ENCODE measurements at regions not wholly inside any gene's neighbourhood (a gene's known extent, or its start where the extent isn't known, plus 50 kb on each side); places are given as distances from the start of the nearest gene placed in this dataset.
"Not testable (repeated sequence)": the region's sequence is repeated elsewhere in the genome, so short reads cannot be mapped to it uniquely, and the experiment has no call there.

- no peak for DNase-seq
Measured at GRCh38 chr6:147930745-147931144, 411.9 kb upstream of the SASH1 start.

DNA sequence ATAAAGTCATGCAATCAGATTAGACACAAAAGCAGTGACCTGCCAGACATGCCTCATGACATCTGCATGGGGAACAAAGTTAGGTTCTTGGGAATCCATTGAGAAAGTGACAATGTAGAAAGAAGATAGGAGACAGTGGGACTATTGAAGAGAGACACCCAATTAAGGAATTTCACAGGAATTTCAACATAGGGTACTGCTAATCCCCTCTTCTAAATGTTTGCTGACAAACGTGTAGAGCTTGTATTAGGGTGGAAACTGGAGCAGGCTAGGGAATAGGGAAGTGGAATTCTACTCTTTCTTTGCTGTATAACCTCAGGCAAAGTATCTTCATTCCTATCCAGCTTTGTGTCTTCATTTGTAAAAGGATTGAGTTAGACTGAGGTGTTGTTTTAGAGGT, 409.4 kb upstream of the SASH1 start:
- DNase-seq, result no peak

DNA sequence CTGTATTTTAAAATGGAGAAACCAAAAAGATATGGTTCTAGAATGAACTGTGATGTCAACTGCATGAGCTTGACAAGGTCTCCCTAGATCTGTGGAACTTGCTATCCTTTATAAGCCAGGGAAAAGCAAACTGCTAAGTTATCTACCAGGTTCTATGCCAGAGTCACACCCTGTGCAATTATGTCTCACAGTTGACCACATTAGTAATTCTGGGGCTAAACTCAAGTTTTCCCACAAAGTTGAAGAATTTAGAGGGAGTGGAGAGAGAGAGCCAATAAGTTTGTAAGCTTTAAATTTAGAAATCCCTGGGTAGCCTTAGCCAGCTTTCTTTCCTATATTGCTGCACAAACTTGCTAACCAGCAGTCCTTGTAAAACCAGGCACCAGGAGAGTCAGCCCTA, 407.0 kb upstream of the SASH1 start:
- DNase-seq, result no peak

DNA sequence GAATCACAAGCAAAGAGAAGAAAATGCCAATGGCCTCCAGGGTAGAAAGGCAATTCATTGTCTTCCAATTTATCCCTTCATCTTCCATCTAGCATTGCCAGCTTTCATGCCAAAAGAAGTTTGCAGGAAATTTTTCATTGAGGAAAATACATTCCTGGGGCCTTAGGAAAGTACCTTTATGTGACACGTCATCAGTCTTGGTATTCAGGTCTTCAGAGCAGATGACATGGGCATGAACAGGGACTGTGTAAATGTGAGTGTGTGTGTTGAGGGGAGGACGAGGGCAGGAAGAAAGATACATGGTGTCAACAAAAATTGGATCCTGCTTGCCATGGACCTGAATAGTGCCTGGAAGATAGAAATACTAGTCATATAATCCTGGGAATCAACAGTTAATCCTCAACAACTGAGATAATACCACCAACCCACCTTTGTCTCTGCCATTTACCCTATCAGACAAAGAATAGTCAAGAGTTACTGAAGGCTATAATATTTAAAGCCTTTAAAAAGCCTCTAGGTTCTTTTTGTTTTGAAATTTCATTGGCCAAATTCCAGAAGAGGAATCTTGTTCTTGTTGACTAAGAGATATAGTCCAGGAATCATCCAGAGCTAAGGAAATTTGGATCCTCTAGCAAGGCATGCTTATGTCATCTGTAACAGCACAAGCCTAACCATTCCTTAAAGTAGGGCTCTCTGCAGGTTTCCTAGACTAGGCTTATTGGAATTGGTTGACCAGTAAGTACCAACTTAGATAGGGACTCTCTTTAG, 405.8 kb upstream of the SASH1 start:
- DNase-seq, result no peak

DNA sequence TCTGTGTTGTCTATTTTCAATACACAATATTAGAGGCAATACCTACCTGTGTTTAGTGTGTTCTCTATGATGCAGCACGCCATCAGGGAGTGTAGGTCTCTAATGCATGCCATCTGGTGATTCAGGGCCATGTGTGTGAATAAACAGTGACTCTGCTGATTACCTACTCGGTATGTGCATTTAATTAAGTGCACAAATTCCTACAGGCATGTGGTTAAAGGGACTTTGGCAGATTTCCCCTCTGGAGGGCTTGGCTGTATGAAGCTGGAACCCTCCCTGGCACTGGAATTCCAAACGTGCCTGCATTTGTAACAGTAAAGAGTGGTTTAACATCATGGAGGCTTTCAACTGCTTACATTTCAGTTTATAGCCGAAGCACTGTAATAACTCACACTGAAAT, 401.5 kb upstream of the SASH1 start:
- no peak for DNase-seq

GRCh38 chr6:147942363-147942762, 400.3 kb upstream of the SASH1 start:
- DNase-seq, result no peak

DNA sequence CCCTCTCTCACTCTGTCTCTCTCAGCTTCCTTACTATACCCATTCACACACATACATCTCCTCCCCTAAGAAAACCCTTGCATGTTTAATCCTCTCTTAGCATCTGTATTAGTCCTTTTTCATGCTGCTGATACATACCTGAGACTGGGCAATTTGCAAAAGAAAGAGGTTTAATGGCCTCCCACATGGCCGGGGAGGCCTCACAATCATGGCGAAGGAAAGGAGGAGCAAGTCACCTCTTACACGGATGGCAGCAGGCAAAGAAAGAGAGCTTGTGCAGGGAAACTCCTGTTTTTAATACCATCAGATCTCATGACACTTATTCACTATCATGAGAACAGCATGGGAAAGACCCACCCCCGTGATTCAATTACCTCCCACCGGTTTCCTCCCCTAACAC, 398.5 kb upstream of the SASH1 start:
- DNase-seq, result no peak

- no peak for DNase-seq
Measured at GRCh38 chr6:147947521-147947920, 395.1 kb upstream of the SASH1 start.

DNA sequence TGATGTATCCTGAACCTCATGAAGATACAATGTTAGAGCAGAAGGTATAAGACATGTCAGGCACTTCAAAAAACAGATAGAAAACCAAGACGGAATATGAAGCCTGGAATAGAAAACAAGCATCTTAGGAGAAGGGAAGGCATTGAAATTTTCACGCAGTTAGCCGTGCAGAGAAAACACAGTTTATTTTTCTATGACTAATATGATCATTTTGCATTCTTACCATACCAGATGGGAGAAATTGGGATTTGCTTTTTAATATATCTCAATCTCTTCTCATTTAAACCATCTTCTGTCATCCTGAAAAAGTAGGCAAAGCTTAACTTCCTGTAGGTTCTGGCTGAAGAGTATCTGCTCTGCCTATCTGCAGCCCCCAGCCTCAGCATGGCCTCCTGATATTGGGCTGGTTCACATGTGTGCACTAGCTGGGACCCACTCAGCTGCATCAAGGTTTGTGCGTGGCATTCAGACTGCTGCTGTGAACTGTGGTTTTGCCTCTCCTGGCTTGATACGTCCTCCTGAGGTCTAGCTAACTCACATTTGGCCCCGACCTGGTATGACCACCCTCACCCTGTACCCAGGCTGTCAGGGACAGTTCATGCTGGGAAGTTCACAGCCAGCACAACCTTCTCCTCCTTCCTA, 392.5 kb upstream of the SASH1 start:
- no peak for DNase-seq

DNA sequence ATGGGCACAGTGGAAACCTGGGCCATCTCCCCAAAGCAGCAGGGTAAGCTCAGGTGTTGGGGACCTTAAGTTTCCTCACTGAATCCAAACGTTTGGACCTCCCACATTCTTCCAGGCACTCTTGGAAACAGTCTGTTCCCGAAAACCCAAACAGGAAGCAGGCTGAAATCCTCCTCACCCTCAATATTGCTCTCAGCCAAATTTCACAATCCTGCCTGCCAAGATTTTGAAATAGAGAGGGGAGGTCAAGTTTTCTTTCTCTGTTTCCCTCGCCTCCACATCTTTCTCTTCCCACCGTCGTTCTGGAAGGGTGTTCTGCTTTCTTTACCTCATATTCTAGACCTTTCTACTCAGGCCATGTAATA, 392.0 kb upstream of the SASH1 start:
- DNase-seq, result no peak

DNA sequence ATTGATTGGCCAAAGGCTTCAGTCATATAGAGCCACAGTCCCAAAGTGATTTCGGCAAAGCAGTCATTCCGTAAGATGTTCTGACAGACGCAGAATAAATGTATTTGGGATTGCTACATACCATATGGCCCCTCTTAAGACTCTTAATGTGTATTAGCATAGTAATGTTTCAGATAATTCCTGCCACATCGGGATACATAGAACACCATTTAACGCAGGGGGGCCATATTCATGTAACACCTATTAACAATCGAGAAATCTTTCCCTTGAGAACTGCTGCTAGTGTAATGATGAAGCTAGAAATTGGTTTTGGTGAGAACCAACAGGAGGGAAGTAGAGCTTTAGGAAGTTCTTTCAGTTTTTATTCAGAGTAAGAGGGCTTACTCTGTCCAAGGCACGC, 390.9 kb upstream of the SASH1 start:
- DNase-seq, result no peak

DNA sequence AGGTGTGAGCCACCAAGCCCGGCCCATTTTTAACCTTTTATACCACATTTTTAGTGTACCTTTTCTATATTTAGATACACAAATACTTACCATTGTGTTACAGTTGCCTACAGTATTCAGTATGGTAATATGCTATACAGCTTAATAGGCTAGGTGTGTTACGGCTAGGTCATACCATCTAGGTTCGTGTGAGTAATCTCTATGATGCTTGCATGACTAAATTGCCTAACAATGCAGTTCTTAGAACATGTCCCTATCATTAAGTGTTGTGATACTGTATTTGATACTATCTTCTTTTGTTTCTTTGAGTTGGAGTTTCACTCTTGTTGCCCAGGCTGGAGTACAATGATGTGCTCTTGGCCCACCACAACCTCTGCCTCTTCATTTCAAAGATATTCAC, 387.7 kb upstream of the SASH1 start:
- DNase-seq, result no peak

GRCh38 chr6:147958683-147959082, 384.0 kb upstream of the SASH1 start:
- no peak for DNase-seq

DNA sequence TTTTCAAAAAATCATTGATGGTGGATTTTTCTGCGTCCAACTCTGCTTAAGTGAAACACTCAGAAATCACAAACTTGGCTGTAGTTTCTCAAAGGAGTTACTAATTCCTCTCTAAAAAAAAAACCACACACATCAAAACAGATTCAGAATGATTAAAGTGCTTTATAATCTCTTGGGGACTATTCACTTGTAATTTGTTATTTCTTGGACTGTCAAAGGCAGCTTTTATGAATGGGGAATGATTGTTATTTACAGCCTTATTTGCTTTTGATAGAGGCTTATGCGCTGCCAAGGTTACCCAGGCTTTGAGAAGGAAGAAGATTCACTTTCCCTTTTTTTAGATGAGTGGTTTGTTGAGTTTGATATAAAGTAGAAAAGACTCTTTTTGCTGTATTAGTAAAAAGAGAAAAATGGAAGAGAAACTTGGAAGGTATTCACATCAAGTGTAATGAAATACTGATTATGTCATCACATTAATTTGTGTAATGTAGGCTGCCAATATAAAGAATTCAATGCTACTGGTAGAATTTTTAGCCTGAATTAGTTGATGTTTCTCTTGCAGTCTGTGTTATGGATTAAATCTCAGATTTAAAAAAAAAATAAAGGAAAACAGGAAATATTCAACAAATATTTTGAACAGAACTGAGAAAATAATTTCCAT, 381.0 kb upstream of the SASH1 start:
- DNase-seq, result no peak

- not testable (repeated sequence) for DNase-seq
Measured at GRCh38 chr6:147965448-147965847, 377.2 kb upstream of the SASH1 start.

DNA sequence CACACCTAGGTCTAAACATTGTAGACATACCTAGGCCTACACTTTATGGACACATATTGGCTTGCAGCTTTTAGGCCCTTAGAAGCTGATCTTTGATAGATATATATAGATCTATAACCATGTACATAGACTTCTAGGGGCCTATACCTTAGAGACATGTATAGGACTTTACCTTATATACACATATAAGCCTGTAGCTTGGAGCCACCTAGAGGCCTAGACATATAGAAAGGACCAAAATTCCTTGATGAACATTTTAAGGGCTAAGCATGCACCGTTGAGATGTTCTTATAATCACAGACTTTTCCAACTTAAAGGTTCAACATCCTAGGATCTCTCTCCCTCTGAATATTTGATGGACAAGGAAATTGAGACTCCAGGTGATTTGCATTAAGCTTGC, 371.7 kb upstream of the SASH1 start:
- no peak for DNase-seq

- DNase-seq, result no peak
Measured at GRCh38 chr6:147972448-147972847, 370.2 kb upstream of the SASH1 start.

- DNase-seq, result no peak
Measured at GRCh38 chr6:147973806-147974205, 368.8 kb upstream of the SASH1 start.

DNA sequence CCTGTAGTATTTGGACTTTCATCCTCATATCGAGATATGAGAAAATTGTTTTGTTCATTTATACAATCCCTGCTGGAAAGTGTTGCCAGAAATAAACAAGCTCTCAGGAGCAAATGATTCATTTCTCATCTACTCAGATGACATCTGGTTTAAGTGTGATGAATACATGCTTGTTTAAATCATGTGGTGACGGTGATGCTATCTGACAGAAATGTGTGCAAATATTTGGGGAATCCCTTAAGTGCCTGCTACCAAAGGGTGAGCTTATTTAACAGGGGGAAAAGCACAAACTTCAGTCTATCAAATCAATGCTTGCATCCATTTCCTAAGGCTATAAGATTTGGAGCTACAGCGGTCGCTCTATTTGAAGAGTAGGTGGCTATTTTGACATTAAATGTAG, 368.3 kb upstream of the SASH1 start:
- no peak for DNase-seq

DNA sequence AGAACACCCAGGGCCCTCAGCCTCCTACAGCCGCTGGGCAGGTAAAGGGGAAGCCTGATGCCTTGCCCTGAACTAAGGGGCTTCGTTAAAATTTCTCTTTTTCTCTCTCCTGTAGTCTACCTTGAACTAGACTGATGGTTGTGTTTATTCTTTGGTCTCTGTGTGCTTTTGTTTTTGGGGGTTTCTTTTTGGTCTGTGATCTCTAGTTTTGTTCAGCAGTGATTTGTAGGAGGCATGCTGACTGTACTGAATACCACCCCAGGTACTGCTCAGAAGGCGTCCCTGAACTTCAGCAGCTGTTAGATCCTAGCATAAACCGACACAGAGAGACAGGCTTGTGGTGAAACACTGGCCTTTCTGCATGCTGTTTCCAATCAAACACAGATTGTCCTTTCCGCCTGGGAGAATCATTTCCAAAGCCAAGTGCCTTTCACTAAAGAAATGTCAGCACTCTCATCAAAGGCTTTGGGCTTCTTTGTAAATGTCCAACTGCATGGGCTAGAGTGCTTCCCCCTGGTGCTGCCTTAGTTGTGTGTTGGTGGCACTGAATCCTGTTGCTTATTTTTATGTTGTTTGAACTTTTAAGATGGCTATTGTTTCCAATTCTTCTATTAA, 364.7 kb upstream of the SASH1 start:
- DNase-seq, result no peak

GRCh38 chr6:147979966-147980365, 362.7 kb upstream of the SASH1 start:
- no peak for DNase-seq

DNA sequence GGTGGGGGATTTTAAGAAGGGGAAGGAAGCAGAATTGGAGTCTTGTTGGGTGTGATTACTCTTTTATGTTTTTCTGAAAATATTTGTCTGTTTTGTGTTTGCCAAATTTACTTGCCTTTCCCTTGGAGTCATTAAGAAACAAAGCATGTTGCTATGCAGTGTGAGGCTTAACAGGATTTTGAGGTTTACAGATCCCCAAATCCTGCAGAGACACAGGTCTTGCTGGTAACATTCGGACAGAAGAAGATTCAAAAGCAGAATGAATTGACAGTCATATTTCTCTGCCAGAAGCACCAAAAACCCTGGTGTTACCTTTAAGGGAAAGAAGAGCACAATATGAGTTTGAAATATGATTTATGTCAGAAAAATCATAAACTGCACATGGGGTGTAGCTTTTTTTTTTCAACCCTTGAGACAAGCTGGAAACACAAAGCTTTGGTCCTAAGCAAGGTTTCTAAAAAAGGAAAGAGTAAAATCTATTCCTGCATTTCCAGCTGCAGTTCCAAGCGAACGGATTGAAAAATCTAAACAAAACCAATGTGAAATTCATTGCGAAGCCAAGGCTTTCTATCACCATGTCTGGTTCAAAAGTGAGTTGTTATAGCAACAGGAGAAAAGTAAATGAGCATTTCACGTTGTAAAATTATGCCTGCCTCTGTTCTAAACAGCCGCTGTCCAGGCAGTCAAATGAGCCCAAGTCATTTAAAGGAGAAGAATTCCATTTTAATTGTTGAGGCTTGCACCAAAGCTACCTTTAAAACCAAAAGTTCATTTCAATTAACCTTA, 358.9 kb upstream of the SASH1 start:
- no peak for DNase-seq

- DNase-seq, result no peak
Measured at GRCh38 chr6:147986846-147987245, 355.8 kb upstream of the SASH1 start.
